ENCODE measurements at regions not wholly inside any gene's neighbourhood (a gene's known extent, or its start where the extent isn't known, plus 50 kb on each side); places are given as distances from the start of the nearest gene placed in this dataset.
A peak's percentile ranks its signal among the peaks of the same experiment; 100 is the strongest.

DNA sequence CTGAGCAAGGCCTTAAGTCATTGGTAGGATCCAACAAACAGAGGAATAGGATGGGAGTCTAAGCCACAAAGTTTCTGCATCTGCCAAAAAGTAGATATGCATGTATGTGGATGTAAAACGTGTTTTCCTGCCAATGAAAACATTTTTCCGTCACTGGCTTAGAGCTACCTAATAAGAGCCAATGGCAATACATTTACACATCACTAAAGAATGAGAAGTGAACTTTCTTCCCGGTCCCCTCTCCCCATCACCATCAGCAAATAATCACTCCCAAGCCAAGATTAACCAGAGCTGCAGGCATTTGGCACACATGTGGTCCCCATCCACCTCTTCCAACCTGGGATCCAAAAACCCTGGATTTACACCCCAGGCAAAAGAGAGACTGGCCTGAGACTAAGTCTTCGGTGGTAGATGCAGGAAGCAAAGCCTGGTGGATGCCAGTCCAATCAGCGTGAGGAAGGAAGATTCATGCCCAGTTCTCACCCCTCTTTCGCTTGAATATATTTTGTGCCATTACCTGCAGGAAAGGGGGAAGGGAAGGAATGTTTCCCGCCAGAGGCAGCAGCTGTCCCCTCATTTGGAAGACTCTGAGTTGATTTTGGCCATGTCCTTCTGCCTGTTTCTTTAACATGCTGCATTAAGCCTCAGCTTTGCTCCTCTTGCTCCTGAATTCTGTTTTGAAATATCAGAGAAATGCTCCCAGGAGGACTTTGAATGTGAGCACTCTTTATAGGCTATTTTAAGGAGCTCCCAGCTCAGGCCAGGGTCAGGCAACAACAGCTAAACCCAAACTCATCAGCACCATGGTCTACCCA, 131.4 kb downstream of the CHIC2 start:
- H3K4me1 ChIP-seq (ENCODE audit: control insufficient read depth, insufficient read depth, low read length) = peaks cover 37% of the 10 kb centered on the region
- H3K9me3 ChIP-seq (ENCODE audit: control insufficient read depth, low read length) = no peaks in the 10 kb centered on the region
- peak; percentile 80 for DNase-seq (ENCODE audit: low read depth)
- H3K9ac ChIP-seq (ENCODE audit: low read length) = no peak overlapping the region
- H3K36me3 ChIP-seq (ENCODE audit: control insufficient read depth, insufficient read depth, low read length, severe bottlenecking) = no peaks in the 10 kb centered on the region
- no peaks in the 10 kb centered on the region for H3K27me3 ChIP-seq (replicated peaks; ENCODE audit: control insufficient read depth, insufficient read depth, low read length)
- no peak overlapping the region for H3K4me3 ChIP-seq (ENCODE audit: low read length)

- H3K4me1 ChIP-seq (ENCODE audit: control insufficient read depth, insufficient read depth, low read length) = peaks cover 27% of the 10 kb centered on the region
- H3K4me3 ChIP-seq (ENCODE audit: low read length) = no peak overlapping the region
- H3K9me3 ChIP-seq (ENCODE audit: control insufficient read depth, low read length) = no peaks in the 10 kb centered on the region
- no peak overlapping the region for H3K9ac ChIP-seq (ENCODE audit: low read length)
- no peaks in the 10 kb centered on the region for H3K27me3 ChIP-seq (replicated peaks; ENCODE audit: control insufficient read depth, insufficient read depth, low read length)
- no peaks in the 10 kb centered on the region for H3K36me3 ChIP-seq (ENCODE audit: control insufficient read depth, insufficient read depth, low read length, severe bottlenecking)
- peak; percentile 57 for DNase-seq (ENCODE audit: low read depth)
Measured at GRCh38 chr4:53931461-53931961, 132.9 kb downstream of the CHIC2 start.

DNA sequence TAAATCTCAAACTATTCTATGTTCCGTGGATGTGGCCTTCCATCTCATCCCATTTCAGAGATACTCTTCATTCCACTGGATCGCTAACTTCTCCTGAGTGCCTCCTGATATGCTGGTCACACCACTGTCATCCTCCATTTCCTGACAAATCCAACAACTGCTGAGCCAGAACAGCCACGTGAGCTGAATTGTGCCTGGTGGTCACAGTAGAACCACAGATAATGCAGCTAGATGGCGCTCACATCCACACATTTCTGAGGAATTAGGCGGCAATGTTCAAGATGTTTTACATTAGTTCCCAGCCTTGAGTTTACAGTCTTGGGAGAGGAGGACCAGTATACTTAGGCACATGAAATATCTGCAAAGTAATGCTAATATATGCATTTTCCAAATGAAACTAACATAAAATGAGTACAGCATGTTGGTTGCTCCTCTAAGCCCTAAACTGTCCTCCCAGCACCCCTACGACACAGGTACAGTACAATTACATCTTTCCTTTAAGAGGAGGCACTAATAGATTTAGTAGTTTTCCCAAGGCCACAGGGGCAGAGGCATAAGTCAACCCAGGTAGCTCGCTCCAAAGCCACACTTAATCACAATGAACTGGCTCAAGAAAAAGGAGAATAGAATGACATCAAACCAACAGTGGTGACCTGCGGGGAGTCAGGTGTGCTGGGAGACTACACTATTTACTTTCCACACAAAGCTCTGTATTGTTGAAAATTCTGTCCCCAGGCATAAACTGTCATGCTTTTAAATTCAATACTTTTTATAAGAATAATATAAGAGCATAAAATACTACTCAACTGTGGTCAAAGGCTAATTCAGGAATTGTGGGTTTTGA, 134.2 kb downstream of the CHIC2 start:
- H3K4me3 ChIP-seq (ENCODE audit: low read length) = no peak overlapping the region
- peaks cover 18% of the 10 kb centered on the region for H3K4me1 ChIP-seq (ENCODE audit: control insufficient read depth, insufficient read depth, low read length)
- H3K9me3 ChIP-seq (ENCODE audit: control insufficient read depth, low read length) = no peaks in the 10 kb centered on the region
- no peak overlapping the region for H3K9ac ChIP-seq (ENCODE audit: low read length)
- H3K27me3 ChIP-seq (replicated peaks; ENCODE audit: control insufficient read depth, insufficient read depth, low read length) = no peaks in the 10 kb centered on the region
- H3K36me3 ChIP-seq (ENCODE audit: control insufficient read depth, insufficient read depth, low read length, severe bottlenecking) = no peaks in the 10 kb centered on the region
- DNase-seq (ENCODE audit: low read depth) = peak; percentile 93

DNA sequence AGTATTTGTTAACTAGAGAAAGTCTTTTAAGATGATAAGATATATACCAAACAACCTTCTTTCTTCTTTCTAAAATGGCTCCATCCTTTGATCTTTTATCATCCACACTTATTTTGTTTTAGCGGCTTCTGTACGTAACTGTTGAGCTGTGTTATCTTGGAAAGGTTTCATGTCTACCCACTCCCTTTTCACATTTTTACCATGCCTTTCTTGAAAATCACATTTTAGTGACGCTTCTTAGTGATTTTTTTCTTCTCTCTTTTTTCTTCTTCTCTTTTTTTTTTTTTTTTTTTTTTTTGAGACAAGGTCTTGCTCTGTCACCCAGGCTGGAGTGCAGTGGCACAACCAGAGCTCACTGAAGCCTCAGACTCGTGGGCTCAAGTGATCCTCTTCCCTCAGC, 135.1 kb downstream of the CHIC2 start:
- Histone ChIP-seq H3K9me3 (ENCODE audit: control insufficient read depth, low read length) (no peaks in the 10 kb centered on the region), H3K36me3 (ENCODE audit: control insufficient read depth, insufficient read depth, low read length, severe bottlenecking) (no peaks in the 10 kb centered on the region), H3K4me3 (ENCODE audit: low read length) (no peak overlapping the region), H3K9ac (ENCODE audit: low read length) (no peak overlapping the region), H3K4me1 (ENCODE audit: control insufficient read depth, insufficient read depth, low read length) (peaks cover 16% of the 10 kb centered on the region), H3K27me3 (replicated peaks; ENCODE audit: control insufficient read depth, insufficient read depth, low read length) (no peaks in the 10 kb centered on the region)
- DNase-seq (ENCODE audit: low read depth) = no peak

GRCh38 chr4:53928825-53929224, 135.6 kb downstream of the CHIC2 start:
- DNase-seq (ENCODE audit: low read depth) = peak; percentile 75
- H3K4me1 ChIP-seq (ENCODE audit: control insufficient read depth, insufficient read depth, low read length) = peaks cover 16% of the 10 kb centered on the region

DNA sequence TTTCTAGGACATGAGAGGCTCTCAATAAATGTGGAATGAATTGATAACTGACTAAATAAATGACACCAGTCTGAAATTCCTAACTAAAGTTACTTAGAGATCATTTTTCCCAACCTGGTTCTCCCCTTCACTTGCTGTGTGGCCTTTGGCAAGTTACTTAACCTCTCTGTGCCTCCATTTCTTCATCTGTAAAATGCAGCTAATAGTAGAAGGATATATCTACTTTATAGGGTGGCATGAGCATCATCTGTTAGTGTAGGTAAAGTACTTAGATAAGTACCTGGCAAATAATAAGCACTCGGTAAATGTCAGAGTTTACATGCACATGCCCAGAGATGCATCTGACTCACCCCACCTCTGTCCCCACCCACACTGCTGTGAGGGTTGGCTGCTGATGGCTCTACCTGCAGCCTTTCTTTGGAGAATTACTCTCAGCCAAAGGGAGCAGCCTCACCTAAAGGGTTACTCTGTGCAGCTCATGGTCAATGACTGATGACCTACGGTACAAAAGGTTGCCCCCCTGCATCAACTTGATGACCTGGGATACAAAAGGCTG, 139.3 kb downstream of the CHIC2 start:
- no peaks in the 10 kb centered on the region for H3K27me3 ChIP-seq (replicated peaks; ENCODE audit: control insufficient read depth, insufficient read depth, low read length)
- no peaks in the 10 kb centered on the region for H3K9me3 ChIP-seq (ENCODE audit: control insufficient read depth, low read length)
- peaks cover 13% of the 10 kb centered on the region for H3K4me1 ChIP-seq (ENCODE audit: control insufficient read depth, insufficient read depth, low read length)
- no peaks in the 10 kb centered on the region for H3K36me3 ChIP-seq (ENCODE audit: control insufficient read depth, insufficient read depth, low read length, severe bottlenecking)
- H3K9ac ChIP-seq (ENCODE audit: low read length) = no peak overlapping the region
- H3K4me3 ChIP-seq (ENCODE audit: low read length) = no peak overlapping the region
- no peak for DNase-seq (ENCODE audit: low read depth)

More at GRCh38 chr4:53928825-53929224, 135.6 kb downstream of the CHIC2 start:
- H3K36me3 ChIP-seq (ENCODE audit: control insufficient read depth, insufficient read depth, low read length, severe bottlenecking) = no peaks in the 10 kb centered on the region
- H3K9ac ChIP-seq (ENCODE audit: low read length) = no peak overlapping the region
- H3K9me3 ChIP-seq (ENCODE audit: control insufficient read depth, low read length) = no peaks in the 10 kb centered on the region
- no peaks in the 10 kb centered on the region for H3K27me3 ChIP-seq (replicated peaks; ENCODE audit: control insufficient read depth, insufficient read depth, low read length)
- H3K4me3 ChIP-seq (ENCODE audit: low read length) = no peak overlapping the region

- Histone ChIP-seq H3K4me3 (ENCODE audit: low read length) (no peak overlapping the region), H3K4me1 (ENCODE audit: control insufficient read depth, insufficient read depth, low read length) (peaks cover 14% of the 10 kb centered on the region), H3K27me3 (replicated peaks; ENCODE audit: control insufficient read depth, insufficient read depth, low read length) (no peaks in the 10 kb centered on the region), H3K9ac (ENCODE audit: low read length) (no peak overlapping the region), H3K9me3 (ENCODE audit: control insufficient read depth, low read length) (no peaks in the 10 kb centered on the region), H3K36me3 (ENCODE audit: control insufficient read depth, insufficient read depth, low read length, severe bottlenecking) (no peaks in the 10 kb centered on the region)
- DNase-seq (ENCODE audit: low read depth) = no peak
Measured at GRCh38 chr4:53924333-53925049, 139.9 kb downstream of the CHIC2 start.

DNA sequence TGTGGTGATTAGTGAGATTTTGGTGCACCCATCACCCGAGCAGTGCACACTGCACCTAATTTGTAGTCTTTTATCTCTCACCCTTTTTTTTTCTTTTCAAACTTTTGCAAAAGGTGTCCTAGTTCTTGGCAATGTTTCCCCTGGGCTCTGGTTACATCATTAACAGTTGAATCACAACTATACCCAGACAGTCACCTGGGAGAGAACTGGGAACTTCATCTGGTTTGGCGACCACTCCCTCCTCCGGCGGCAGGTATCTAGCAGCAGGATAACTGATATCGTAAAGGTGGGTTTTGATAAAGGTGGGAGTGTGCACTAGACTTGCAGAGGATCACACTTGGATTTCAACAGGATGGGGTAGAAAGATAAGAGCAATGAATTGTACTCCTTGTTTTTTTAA, 140.5 kb downstream of the CHIC2 start:
- Histone ChIP-seq H3K27me3 (replicated peaks; ENCODE audit: control insufficient read depth, insufficient read depth, low read length) (no peaks in the 10 kb centered on the region), H3K4me1 (ENCODE audit: control insufficient read depth, insufficient read depth, low read length) (peaks cover 15% of the 10 kb centered on the region), H3K4me3 (ENCODE audit: low read length) (no peak overlapping the region), H3K9me3 (ENCODE audit: control insufficient read depth, low read length) (no peaks in the 10 kb centered on the region), H3K36me3 (ENCODE audit: control insufficient read depth, insufficient read depth, low read length, severe bottlenecking) (no peaks in the 10 kb centered on the region), H3K9ac (ENCODE audit: low read length) (no peak overlapping the region)
- DNase-seq (ENCODE audit: low read depth) = no peak

DNA sequence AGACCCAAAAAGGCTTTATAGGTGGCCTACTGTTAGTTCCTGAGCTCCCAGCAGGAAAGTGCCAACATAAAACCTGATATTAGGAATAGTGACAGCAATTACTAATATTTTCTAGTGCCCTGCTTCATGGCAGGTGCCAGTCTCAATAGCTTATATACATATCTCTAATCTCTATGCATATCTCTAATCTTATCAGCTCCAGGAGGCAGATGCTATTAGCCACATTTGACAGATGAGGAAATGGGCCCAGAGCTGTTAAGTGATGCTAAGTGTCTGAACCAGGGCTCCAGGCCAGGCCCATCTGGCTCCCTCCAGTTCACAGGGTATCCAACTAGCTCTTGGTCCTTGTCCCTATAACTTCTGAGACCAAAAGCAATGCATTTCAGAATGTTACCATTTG, 142.5 kb downstream of the CHIC2 start:
- H3K9me3 ChIP-seq (ENCODE audit: control insufficient read depth, low read length) = no peaks in the 10 kb centered on the region
- no peaks in the 10 kb centered on the region for H3K27me3 ChIP-seq (replicated peaks; ENCODE audit: control insufficient read depth, insufficient read depth, low read length)
- H3K4me3 ChIP-seq (ENCODE audit: low read length) = no peak overlapping the region
- peaks cover 10% of the 10 kb centered on the region for H3K4me1 ChIP-seq (ENCODE audit: control insufficient read depth, insufficient read depth, low read length)
- H3K9ac ChIP-seq (ENCODE audit: low read length) = no peak overlapping the region
- DNase-seq (ENCODE audit: low read depth) = no peak
- H3K36me3 ChIP-seq (ENCODE audit: control insufficient read depth, insufficient read depth, low read length, severe bottlenecking) = no peaks in the 10 kb centered on the region

- H3K36me3 ChIP-seq (ENCODE audit: control insufficient read depth, insufficient read depth, low read length, severe bottlenecking) = no peaks in the 10 kb centered on the region
- H3K4me3 ChIP-seq (ENCODE audit: low read length) = no peak overlapping the region
- H3K9ac ChIP-seq (ENCODE audit: low read length) = no peak overlapping the region
- H3K9me3 ChIP-seq (ENCODE audit: control insufficient read depth, low read length) = no peaks in the 10 kb centered on the region
- no peaks in the 10 kb centered on the region for H3K27me3 ChIP-seq (replicated peaks; ENCODE audit: control insufficient read depth, insufficient read depth, low read length)
- no peak for DNase-seq (ENCODE audit: low read depth)
- H3K4me1 ChIP-seq (ENCODE audit: control insufficient read depth, insufficient read depth, low read length) = peaks cover 17% of the 10 kb centered on the region
Measured at GRCh38 chr4:53920883-53921282, 143.5 kb downstream of the CHIC2 start.

Measured in adipocyte (in vitro differentiated cells).